ENCODE measurements at regions not wholly inside any gene's neighbourhood (a gene's known extent, or its start where the extent isn't known, plus 50 kb on each side); places are given as distances from the start of the nearest gene placed in this dataset.

GRCh38 chr17:36707904-36708303 is 106.5 kb downstream of the MRM1 start:
- peaks cover 18% of the 10 kb centered on the region for H3K27me3 ChIP-seq
- no peaks in the 10 kb centered on the region for H3K4me1 ChIP-seq (ENCODE audit: low read depth)
- H3K27ac ChIP-seq = no peak overlapping the region
- no peak for TF ChIP-seq CTCF (IDR thresholded peaks at IDR 0.05; ENCODE audit: low read depth, low read length)
- no peaks in the 10 kb centered on the region for H3K9me3 ChIP-seq (ENCODE audit: low read depth)
- no peak for DNase-seq (ENCODE audit: low read depth in 1 of 2, low spot score in 1 of 2)
- no peaks in the 10 kb centered on the region for H3K36me3 ChIP-seq
- H3K4me3 ChIP-seq = no peak overlapping the region

GRCh38 chr17:36714789-36715188 is 113.4 kb downstream of the MRM1 start:
- no peak overlapping the region for H3K27ac ChIP-seq
- H3K4me1 ChIP-seq (ENCODE audit: low read depth) = no peaks in the 10 kb centered on the region
- H3K9me3 ChIP-seq (ENCODE audit: low read depth) = no peaks in the 10 kb centered on the region
- no peaks in the 10 kb centered on the region for H3K36me3 ChIP-seq
- no peak for TF ChIP-seq CTCF (IDR thresholded peaks at IDR 0.05; ENCODE audit: low read depth, low read length)
- no peak overlapping the region for H3K4me3 ChIP-seq
- no peak for DNase-seq (ENCODE audit: low read depth in 1 of 2, low spot score in 1 of 2)
- H3K27me3 ChIP-seq = no peaks in the 10 kb centered on the region

GRCh38 chr17:36715951-36716350 is 114.6 kb downstream of the MRM1 start:
- TF ChIP-seq CTCF (IDR thresholded peaks at IDR 0.05; ENCODE audit: low read depth, low read length) = no peak

GRCh38 chr17:36717088-36717487 is 115.7 kb downstream of the MRM1 start:
- DNase-seq (ENCODE audit: low read depth in 1 of 2, low spot score in 1 of 2) = no peak
- Histone ChIP-seq H3K4me3 (no peak overlapping the region), H3K27me3 (no peaks in the 10 kb centered on the region), H3K4me1 (ENCODE audit: low read depth) (peaks cover 15% of the 10 kb centered on the region), H3K36me3 (no peaks in the 10 kb centered on the region), H3K27ac (no peak overlapping the region), H3K9me3 (ENCODE audit: low read depth) (no peaks in the 10 kb centered on the region)
- no peak for TF ChIP-seq CTCF (IDR thresholded peaks at IDR 0.05; ENCODE audit: low read depth, low read length)

More at GRCh38 chr17:36715951-36716350, 114.6 kb downstream of the MRM1 start:
- Histone ChIP-seq H3K4me3 (no peak overlapping the region), H3K27me3 (no peaks in the 10 kb centered on the region), H3K4me1 (ENCODE audit: low read depth) (peaks cover 4% of the 10 kb centered on the region), H3K36me3 (no peaks in the 10 kb centered on the region), H3K27ac (no peak overlapping the region), H3K9me3 (ENCODE audit: low read depth) (no peaks in the 10 kb centered on the region)
- DNase-seq (ENCODE audit: low read depth in 1 of 2, low spot score in 1 of 2) = no peak

- H3K27me3 ChIP-seq = no peaks in the 10 kb centered on the region
- no peak overlapping the region for H3K27ac ChIP-seq
- H3K9me3 ChIP-seq (ENCODE audit: low read depth) = no peaks in the 10 kb centered on the region
- DNase-seq (ENCODE audit: low read depth in 1 of 2, low spot score in 1 of 2) = no peak
- H3K4me3 ChIP-seq = no peak overlapping the region
- H3K36me3 ChIP-seq = no peaks in the 10 kb centered on the region
- no peak for TF ChIP-seq CTCF (IDR thresholded peaks at IDR 0.05; ENCODE audit: low read depth, low read length)
- peaks cover 29% of the 10 kb centered on the region for H3K4me1 ChIP-seq (ENCODE audit: low read depth)
Measured at GRCh38 chr17:36720131-36720530, 118.7 kb downstream of the MRM1 start.

Measured in cardiac muscle cell (in vitro differentiated cells and primary cell).